ENCODE measurements at regions not wholly inside any gene's neighbourhood (a gene's known extent, or its start where the extent isn't known, plus 50 kb on each side); places are given as distances from the start of the nearest gene placed in this dataset.
"Not testable (repeated sequence)": the region's sequence is repeated elsewhere in the genome, so short reads cannot be mapped to it uniquely, and the experiment has no call there.

DNA sequence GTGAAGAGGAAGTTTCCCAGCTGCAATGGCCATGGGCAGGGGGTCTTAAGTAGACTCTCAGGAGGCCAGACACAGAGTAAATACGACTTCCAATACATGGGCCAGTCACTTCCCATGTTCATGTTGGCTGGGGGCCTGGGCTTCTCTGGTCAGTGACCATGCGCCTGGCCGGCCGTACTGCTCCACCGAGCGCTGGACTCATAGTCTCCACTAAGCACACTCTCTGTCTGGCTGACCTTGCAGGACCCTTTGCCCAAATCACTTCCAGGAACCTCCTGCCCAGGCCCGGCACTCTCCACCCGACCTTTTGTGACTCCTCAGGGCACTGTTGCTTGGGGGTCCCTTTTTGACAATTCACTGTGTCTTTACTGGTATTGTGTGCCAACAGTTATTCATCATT is 69.3 kb downstream of the SOWAHC start:
- Mint-ChIP-seq H3K4me3 (no peak overlapping the region), H3K4me1 (ENCODE audit: low read depth) (no peaks in the 10 kb centered on the region), H3K9me3 (no peaks in the 10 kb centered on the region), H3K27me3 (peaks cover 13% of the 10 kb centered on the region), H3K27ac (no peak overlapping the region), H3K36me3 (ENCODE audit: low read depth) (no peaks in the 10 kb centered on the region)
- DNase-seq: no peak

DNA sequence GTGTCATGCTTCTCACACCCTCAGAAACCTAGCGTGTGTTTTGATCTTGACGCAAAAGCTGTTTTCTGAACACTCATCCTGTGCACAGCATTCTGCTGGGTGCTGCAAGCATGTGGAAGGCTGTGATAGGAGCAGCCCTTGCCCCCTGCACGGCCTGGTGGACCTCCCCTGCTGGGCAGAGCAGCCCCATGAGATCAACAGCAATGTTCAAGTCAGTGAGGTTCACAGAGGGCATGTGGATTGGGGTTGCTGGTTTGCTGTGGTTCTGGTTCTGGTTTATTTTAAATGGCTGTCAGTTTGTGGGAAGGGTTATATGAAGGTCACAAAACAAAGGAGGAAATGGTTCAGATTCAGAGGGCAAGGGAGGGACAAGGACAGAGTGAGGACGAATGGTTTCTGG is 71.3 kb downstream of the SOWAHC start:
- H3K27ac Mint-ChIP-seq: no peak overlapping the region
- no peaks in the 10 kb centered on the region for H3K4me1 Mint-ChIP-seq (ENCODE audit: low read depth)
- DNase-seq: no peak
- H3K4me3 Mint-ChIP-seq: no peak overlapping the region
- H3K27me3 Mint-ChIP-seq: peaks cover 13% of the 10 kb centered on the region
- no peaks in the 10 kb centered on the region for H3K9me3 Mint-ChIP-seq
- no peaks in the 10 kb centered on the region for H3K36me3 Mint-ChIP-seq (ENCODE audit: low read depth)

DNA sequence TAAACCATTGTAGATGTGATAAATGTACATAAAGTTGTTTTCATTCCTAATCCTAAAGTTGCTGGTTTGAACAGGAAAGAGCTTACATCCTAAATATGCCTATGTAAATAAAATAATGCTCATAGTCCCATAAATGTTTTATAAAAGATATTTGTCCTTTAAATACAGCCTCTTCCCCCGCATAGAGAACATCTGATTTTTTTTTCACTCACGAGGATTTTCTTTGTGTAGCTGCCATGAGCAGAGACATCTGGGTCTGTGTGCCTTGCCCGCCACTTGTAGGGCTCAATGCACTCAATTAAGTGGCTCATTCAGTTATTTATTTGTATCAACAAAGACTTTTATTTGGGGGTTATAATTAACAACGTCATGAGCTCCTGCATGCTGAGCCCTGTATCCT is 72.8 kb downstream of the SOWAHC start:
- peaks cover 8% of the 10 kb centered on the region for H3K27me3 Mint-ChIP-seq
- H3K36me3 Mint-ChIP-seq (ENCODE audit: low read depth): no peaks in the 10 kb centered on the region
- DNase-seq: no peak
- no peaks in the 10 kb centered on the region for H3K9me3 Mint-ChIP-seq
- H3K4me3 Mint-ChIP-seq: no peak overlapping the region
- no peaks in the 10 kb centered on the region for H3K4me1 Mint-ChIP-seq (ENCODE audit: low read depth)
- H3K27ac Mint-ChIP-seq: no peak overlapping the region

DNA sequence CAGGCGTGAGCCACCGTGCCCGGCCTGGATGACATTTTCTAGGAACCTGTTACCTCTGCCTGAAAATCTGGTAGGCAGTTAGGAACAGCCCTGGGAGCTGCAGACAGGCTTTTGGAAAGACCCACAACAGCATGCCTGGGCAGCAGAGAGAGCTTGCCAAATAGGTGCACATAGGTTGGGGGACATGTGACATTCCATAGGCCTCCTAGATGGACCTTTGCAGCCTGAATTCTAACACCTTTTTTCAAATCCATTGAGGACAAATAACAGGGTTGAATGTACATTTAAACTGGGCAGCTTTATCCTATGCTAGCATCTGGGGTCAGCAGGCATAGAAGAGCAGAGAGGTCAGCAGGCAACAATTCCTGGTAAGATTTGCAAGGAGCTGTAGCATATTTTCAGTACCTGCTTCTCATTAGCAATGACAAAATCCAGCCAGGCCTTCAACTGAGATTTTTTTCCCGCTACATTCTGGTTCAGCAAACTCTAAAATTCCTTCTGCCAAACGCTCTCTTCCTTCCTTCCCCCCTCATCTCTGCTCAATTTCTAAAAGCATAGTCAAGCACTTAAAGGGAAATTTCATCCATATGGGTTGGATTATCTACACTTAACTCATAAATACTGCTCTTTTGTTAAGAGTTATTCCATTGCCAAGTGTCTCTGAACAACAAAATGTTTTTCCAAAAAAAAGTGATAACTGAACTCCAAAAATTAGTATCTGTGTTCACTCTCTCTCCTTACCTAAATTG is 75.2 kb downstream of the SOWAHC start:
- no peak overlapping the region for H3K27ac Mint-ChIP-seq
- H3K4me1 Mint-ChIP-seq (ENCODE audit: low read depth): peaks cover 11% of the 10 kb centered on the region
- peaks cover 8% of the 10 kb centered on the region for H3K27me3 Mint-ChIP-seq
- no peaks in the 10 kb centered on the region for H3K36me3 Mint-ChIP-seq (ENCODE audit: low read depth)
- peaks cover 4% of the 10 kb centered on the region for H3K9me3 Mint-ChIP-seq
- no peak for DNase-seq
- no peak overlapping the region for H3K4me3 Mint-ChIP-seq

DNA sequence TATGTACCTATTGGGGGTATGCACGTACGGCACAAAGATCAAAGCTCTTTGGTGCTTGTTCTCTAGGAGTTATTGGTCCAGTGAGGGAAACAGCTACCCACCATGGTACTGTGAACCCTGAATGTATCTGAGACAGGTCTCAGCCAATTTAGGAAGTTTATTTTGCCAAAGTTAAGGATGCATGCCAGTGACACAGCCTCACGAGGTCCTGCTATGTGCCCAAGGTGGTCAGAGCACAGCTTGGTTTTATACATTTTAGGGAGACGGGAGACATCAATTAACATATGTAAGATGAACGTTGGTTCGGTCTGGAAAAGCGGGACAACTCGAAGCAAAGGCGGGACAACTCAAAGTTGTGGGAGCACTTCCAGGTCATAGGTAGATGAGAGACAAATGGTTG is 75.8 kb downstream of the SOWAHC start:
- peaks cover 11% of the 10 kb centered on the region for H3K4me1 Mint-ChIP-seq (ENCODE audit: low read depth)
- H3K9me3 Mint-ChIP-seq: peaks cover 4% of the 10 kb centered on the region
- H3K4me3 Mint-ChIP-seq: no peak overlapping the region
- no peak for DNase-seq
- H3K27me3 Mint-ChIP-seq: peaks cover 11% of the 10 kb centered on the region
- no peaks in the 10 kb centered on the region for H3K36me3 Mint-ChIP-seq (ENCODE audit: low read depth)
- H3K27ac Mint-ChIP-seq: no peak overlapping the region

DNA sequence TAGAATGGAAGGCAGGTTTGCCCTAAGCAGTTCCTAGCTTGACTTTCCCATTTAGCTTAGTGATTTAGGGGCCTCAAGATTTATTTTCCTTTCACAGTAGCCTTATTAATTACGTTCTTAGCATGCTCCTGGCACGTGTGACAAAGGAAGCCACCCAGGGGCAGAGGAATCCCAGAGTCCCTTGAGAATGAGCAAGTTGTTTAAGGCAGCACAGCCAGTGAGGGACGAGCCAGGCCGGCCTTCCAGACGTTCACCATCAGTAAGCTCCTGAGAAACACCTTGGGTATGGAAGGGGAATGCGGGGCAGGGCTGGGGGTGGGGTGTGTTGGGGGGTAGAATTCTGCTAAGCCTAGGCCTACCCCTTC is 76.3 kb downstream of the SOWAHC start:
- H3K36me3 Mint-ChIP-seq (ENCODE audit: low read depth): no peaks in the 10 kb centered on the region
- no peak for DNase-seq
- H3K27ac Mint-ChIP-seq: no peak overlapping the region
- H3K4me1 Mint-ChIP-seq (ENCODE audit: low read depth): peaks cover 11% of the 10 kb centered on the region
- no peak overlapping the region for H3K4me3 Mint-ChIP-seq
- H3K27me3 Mint-ChIP-seq: peaks cover 14% of the 10 kb centered on the region
- peaks cover 4% of the 10 kb centered on the region for H3K9me3 Mint-ChIP-seq

DNA sequence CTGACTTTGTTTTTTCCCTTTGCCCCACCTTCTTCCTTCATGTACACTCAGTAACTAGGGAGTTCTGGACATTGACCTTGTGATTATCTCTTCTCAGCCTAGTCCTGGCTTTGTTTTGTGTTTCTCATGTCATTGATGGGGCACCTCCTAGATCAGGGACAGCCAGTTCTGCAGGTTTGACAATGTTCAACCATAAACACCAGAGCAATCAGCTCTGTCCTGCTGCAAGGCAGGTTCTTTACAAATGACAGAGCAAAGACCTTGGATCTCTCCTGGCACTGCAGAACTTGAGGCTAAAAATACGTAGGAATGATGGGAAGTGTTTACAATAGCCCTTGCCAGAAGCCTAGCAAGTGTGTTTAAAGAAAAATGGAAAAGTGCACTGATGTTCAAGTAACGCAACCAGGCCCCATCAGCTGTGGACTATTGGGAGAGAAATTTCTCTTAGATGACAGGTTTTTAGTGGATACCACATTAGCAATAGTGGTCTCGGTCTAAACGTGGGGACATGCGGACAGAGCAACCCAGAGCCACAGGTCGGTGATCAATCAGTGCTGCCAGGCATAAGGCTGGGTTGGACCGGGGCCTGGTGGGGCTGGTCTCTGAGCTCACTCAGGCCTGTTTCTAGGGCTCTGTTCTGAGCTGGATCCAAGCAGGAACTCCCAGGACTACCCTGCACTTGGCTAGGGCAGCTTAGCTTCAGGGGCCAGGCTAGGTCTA is 76.8 kb downstream of the SOWAHC start:
- Mint-ChIP-seq H3K36me3 (ENCODE audit: low read depth) (no peaks in the 10 kb centered on the region), H3K4me3 (no peak overlapping the region), H3K27me3 (peaks cover 16% of the 10 kb centered on the region), H3K27ac (no peak overlapping the region), H3K4me1 (ENCODE audit: low read depth) (peaks cover 11% of the 10 kb centered on the region), H3K9me3 (peaks cover 4% of the 10 kb centered on the region)
- DNase-seq: no peak

DNA sequence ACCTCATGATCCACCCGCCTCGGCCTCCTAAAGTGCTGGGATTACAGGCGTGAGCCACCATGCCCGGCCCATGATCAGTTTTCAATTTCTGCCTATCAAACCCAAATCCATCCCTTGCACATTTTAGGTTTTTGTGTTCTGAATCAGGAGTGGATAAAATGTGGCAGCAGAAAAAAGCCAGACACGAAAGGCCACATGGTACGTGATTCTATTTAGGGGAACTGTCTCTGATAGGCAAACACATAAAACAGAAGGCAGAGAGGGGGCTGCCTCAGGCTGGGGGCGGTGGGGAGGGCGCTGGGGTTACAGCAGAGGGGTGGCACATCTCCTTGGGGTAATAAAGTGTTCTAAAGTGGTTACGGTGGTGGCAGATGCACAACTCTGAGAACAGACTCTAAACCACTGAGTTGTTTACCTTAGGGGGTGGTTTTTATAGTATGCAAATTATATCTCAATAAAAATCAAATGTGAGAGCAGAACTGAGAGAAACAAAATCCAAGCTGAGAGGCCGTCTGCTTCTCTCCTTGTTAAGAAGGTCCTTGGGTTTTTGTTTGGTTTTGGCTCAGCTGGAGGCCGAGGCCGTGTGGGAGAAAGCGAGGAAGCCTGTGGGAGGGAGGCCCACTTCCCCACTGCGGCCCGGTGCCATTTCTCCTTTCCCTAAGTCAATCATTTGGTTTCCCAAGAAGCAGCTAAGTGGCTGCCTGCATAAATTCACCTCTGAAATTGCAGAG is 78.0 kb downstream of the SOWAHC start:
- no peaks in the 10 kb centered on the region for H3K36me3 Mint-ChIP-seq (ENCODE audit: low read depth)
- no peak for DNase-seq
- peaks cover 11% of the 10 kb centered on the region for H3K4me1 Mint-ChIP-seq (ENCODE audit: low read depth)
- H3K27me3 Mint-ChIP-seq: peaks cover 19% of the 10 kb centered on the region
- H3K4me3 Mint-ChIP-seq: no peak overlapping the region
- peaks cover 4% of the 10 kb centered on the region for H3K9me3 Mint-ChIP-seq
- H3K27ac Mint-ChIP-seq: no peak overlapping the region

DNA sequence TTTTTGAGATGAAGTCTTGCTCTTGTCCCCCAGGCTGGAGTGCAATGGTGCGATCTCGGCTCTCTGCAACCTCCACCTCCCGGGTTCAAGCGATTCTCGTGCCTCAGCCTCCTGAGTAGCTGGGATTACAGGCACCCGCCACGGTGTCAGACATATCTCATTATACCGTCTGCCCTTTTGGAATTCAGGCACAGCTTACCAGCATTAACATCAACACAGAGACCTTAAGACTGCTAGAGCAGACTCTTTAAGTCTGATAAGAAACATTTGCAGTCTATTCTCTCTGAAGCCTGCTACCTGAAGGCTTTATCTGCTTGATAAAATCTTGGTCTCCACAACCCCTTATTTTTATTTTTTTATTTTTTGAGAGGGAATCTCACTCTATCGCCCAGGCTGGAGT is 78.7 kb downstream of the SOWAHC start:
- Mint-ChIP-seq H3K27me3 (peaks cover 21% of the 10 kb centered on the region), H3K4me1 (ENCODE audit: low read depth) (peaks cover 11% of the 10 kb centered on the region)
- DNase-seq; H3K27ac Mint-ChIP-seq; H3K9me3 Mint-ChIP-seq; H3K36me3 Mint-ChIP-seq (ENCODE audit: low read depth); H3K4me3 Mint-ChIP-seq: not testable (repeated sequence)

DNA sequence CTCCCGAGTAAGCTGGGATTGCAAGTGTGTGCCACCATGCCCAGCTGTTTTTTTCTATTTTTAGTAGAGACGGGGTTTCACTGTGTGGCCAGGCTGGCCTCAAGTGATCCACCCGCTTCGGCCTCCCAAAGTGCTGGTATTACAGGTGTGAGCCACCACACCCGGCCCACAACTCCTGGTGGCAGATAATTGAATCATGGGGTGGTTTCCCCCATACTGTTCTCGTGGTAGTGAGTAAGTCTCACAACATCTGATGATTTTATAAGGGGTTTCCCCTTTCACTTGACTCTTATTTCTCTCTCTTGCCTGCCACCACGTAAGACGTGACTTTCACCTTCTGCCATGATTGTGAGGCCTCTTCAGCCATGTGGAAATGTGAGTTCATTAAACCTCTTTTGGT is 79.1 kb downstream of the SOWAHC start:
- H3K27ac Mint-ChIP-seq: not testable (repeated sequence)
- DNase-seq: peak; percentile 34

DNA sequence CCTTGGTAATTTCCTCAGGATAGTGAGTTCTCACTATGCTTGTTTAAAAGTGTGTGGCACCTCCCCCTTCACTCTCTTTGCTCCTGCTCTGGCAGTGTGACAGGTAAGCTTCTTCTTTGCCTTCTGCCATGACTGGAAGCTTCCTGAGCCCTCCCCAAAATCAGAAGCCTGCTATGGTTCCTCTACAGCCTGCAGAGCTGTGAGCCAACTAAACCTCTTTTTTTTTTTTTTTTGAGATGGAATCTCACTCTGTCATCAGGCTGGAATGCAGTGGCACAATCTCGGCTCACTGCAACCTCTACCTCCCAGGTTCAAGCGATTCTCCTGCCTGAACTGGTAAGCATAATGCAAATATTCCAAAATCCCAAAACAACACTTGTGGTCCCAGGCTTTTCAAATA is 80.0 kb downstream of the SOWAHC start:
- Mint-ChIP-seq H3K4me3 (no peak overlapping the region), H3K9me3 (peaks cover 4% of the 10 kb centered on the region), H3K27me3 (peaks cover 29% of the 10 kb centered on the region), H3K4me1 (ENCODE audit: low read depth) (peaks cover 11% of the 10 kb centered on the region), H3K36me3 (ENCODE audit: low read depth) (no peaks in the 10 kb centered on the region), H3K27ac (no peak overlapping the region)
- no peak for DNase-seq

More for the DNA sequence above, 79.1 kb downstream of the SOWAHC start:
- Mint-ChIP-seq H3K4me1 (ENCODE audit: low read depth) (peaks cover 11% of the 10 kb centered on the region), H3K27me3 (peaks cover 21% of the 10 kb centered on the region)
- H3K4me3 Mint-ChIP-seq; H3K36me3 Mint-ChIP-seq (ENCODE audit: low read depth); H3K9me3 Mint-ChIP-seq: not testable (repeated sequence)

DNA sequence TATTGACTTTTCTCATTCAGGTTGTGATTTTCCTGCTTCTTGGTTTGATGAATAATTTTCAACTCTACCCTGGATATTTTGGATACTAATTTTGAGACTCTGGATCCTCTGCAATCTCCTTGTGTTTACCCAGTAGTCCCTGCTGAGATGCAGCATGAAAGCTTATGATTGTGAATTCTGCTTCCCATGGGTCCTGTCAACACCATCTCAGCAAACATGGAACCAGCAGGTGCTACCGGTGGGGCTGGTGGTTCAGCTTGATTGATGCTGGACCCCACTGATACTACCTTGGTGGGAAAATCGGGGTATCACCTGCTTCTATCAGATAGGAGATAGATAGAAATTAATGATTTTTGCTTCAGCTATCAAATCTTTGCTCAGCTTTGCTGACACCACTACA is 81.1 kb downstream of the SOWAHC start:
- peaks cover 4% of the 10 kb centered on the region for H3K9me3 Mint-ChIP-seq
- H3K36me3 Mint-ChIP-seq (ENCODE audit: low read depth): no peaks in the 10 kb centered on the region
- H3K4me3 Mint-ChIP-seq: no peak overlapping the region
- peaks cover 11% of the 10 kb centered on the region for H3K4me1 Mint-ChIP-seq (ENCODE audit: low read depth)
- no peak overlapping the region for H3K27ac Mint-ChIP-seq
- no peak for DNase-seq
- H3K27me3 Mint-ChIP-seq: peaks cover 34% of the 10 kb centered on the region

DNA sequence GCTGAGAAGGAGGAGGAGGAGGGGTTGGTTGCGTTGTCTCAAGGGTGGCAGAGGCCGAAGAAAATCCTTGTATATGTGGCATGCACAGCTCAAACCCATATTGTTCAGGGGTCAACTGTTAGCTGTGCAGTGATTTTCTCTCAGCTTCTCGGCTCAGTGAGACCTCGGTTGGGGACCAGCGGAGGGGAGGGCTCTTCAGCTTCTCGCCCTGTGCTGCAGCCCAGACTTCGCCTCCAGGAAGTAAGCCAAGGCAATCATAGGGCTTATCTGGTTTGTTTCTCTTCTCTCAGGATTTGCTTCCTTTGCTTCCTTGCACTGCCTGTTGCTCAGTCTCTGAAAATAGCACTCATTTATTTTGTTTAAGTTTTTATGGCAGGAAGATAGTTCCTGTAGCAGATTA is 85.5 kb downstream of the SOWAHC start:
- no peak overlapping the region for H3K27ac Mint-ChIP-seq

DNA sequence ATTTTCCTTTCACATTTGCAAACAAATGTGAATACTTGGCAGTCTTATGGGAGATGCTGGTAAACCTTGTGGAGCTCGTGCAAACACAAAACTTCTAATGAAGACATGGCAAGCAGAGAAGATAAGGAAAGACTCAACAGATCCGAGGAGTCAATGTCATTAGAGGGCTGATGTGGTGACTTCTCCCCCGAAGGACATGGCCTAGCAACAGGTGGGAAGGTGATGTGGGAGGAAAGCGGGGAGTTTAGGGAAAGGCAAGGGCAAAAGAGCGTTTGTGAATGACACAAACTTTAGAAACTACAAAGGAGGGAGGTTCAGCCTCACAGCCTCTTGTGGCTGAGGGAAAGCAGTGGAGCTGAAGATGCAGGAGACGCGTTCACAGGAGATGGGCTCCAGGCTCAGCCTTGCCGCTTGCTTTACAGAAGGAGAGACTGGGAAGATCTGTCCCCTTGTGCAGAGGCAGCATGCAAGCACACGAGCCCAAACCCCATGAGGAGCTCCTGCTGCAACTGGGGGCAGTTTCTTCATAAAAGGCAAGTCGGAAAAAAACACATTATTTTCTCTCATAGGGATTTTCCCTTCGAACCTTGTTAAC is 86.6 kb downstream of the SOWAHC start:
- Mint-ChIP-seq H3K27ac (no peak overlapping the region), H3K4me1 (ENCODE audit: low read depth) (peaks cover 4% of the 10 kb centered on the region), H3K36me3 (ENCODE audit: low read depth) (no peaks in the 10 kb centered on the region), H3K9me3 (no peaks in the 10 kb centered on the region), H3K27me3 (peaks cover 42% of the 10 kb centered on the region), H3K4me3 (no peak overlapping the region)
- no peak for DNase-seq

More for the DNA sequence above, 85.5 kb downstream of the SOWAHC start:
- Mint-ChIP-seq H3K27me3 (peaks cover 53% of the 10 kb centered on the region), H3K36me3 (ENCODE audit: low read depth) (no peaks in the 10 kb centered on the region), H3K4me3 (no peak overlapping the region), H3K9me3 (no peaks in the 10 kb centered on the region), H3K4me1 (ENCODE audit: low read depth) (peaks cover 4% of the 10 kb centered on the region)
- no peak for DNase-seq

Data from activated T-cell treated with anti-CD3 and anti-CD28 coated beads, Interleukin-2, amount 50 U/mL, for 24 hours (primary cell).